HCT116 (cell line): ENCODE measurements at regions not wholly inside any gene's neighbourhood (a gene's known extent, or its start where the extent isn't known, plus 50 kb on each side); places are given as distances from the start of the nearest gene placed in this dataset.

ENCODE experiments used
- ATAC-seq: fragments of 200-7000 bp; cut with Tn5 transposase; 2 replicates; pipeline ENCODE4 v1.9.1; 2020; ENCODE audit warnings: mild to moderate bottlenecking, moderate library complexity
- BruUV-seq: library from RNA; stranded (reverse); fragments of 400-500 nt; replicated peaks from 2 replicates; lab custom pipeline; 2021; lab: Mats Ljungman, UMichigan
- CTCF ChIA-PET: fragments of 300-600 bp; sonication (Branson Sonifier 250); formaldehyde crosslinking; loops from one replicate; lab custom pipeline; 2021; ENCODE audit warnings: antibody characterized with exemption; lab: Charles Lee
- POLR2A ChIA-PET: fragments of 300-600, 350-600 bp; sonication (Branson Sonifier 250); formaldehyde crosslinking; loops from one replicate; lab custom pipeline; 2021; ENCODE audit warnings: antibody characterized with exemption; lab: Charles Lee
- RAD21 ChIA-PET, 2 experiments: fragments of 300-600 bp; sonication (Branson Sonifier 250); formaldehyde crosslinking; loops; one replicate each; lab custom pipeline; 2023; ENCODE audit warnings: low total read pairs in 2 of 2; ENCODE audit not compliant: uncharacterized antibody in 2 of 2, unreplicated experiment in 2 of 2, low non-redundant PET in 1 of 2; lab: Charles Lee
- DNase-seq: peaks from one replicate; pipeline ENCODE4 v3.0.0-alpha.2; 2010; ENCODE audit warnings: low read depth, low spot score
- H2AFZ ChIP-seq: fragments of 200-600 bp; shearing (Covaris generic), sonication (generic); 2 replicates; pipeline ENCODE4 v1.6.1; 2017; ENCODE audit warnings: low read depth, mixed run types, mixed read lengths, antibody characterized with exemption, low read length; ENCODE audit not compliant: poor library complexity, severe bottlenecking
- H3K27ac ChIP-seq: 2 replicates; pipeline ENCODE4 v1.5.1; 2012; ENCODE audit warnings: low read depth, low read length
- H3K27me3 ChIP-seq: fragments of 200-600 bp; sonication (generic); 2 replicates; pipeline ENCODE4 v1.6.1; 2016; ENCODE audit warnings: mixed run types, low read length, mixed read lengths; ENCODE audit not compliant: insufficient read depth
- H3K36me3 ChIP-seq, 2 experiments: fragments of 200-500 bp in 1 of 2; fragments of 200-600 bp in 1 of 2; sonication (Bioruptor generic) in 1 of 2; sonication (generic) in 1 of 2; 2 replicates each; pipeline versions ENCODE4 v1.5.1 to v1.6.1; 2014 to 2016; ENCODE audit warnings: low read length in 2 of 2, inconsistent platforms in 1 of 2, mixed read lengths in 1 of 2, mixed run types in 1 of 2; ENCODE audit not compliant: insufficient read depth in 2 of 2, control insufficient read depth in 1 of 2
- H3K4me1 ChIP-seq, 2 experiments: fragments of 200-600 bp in 1 of 2; sonication (generic) in 1 of 2; 2 replicates each; pipeline versions ENCODE4 v1.5.1 to v1.6.1; 2012 to 2017; ENCODE audit warnings: low read length in 2 of 2, inconsistent platforms in 1 of 2, mild to moderate bottlenecking in 1 of 2, mixed read lengths in 1 of 2, mixed run types in 1 of 2, moderate library complexity in 1 of 2; ENCODE audit not compliant: insufficient read depth in 2 of 2, control insufficient read depth in 1 of 2
- H3K4me2 ChIP-seq: fragments of 200-600 bp; sonication (generic); 2 replicates; pipeline ENCODE4 v1.6.1; 2017; ENCODE audit warnings: mixed run types, low read length, mixed read lengths
- H3K4me3 ChIP-seq, 2 experiments: fragments of 200-600 bp in 1 of 2; sonication (generic) in 1 of 2; replicated peaks in 1 of 2; 2 replicates each; pipeline ENCODE4 v1.5.1; 2011 to 2016; ENCODE audit warnings: low read length in 2 of 2, control low read depth in 1 of 2, low read depth in 1 of 2, mild to moderate bottlenecking in 1 of 2, mixed read lengths in 1 of 2, mixed run types in 1 of 2
- H3K79me2 ChIP-seq: fragments of 200-600 bp; sonication (generic); 2 replicates; pipeline ENCODE4 v1.6.1; 2017; ENCODE audit warnings: mild to moderate bottlenecking, mixed run types, low read length, moderate library complexity, mixed read lengths; ENCODE audit not compliant: insufficient read depth
- H3K9ac ChIP-seq: fragments of 200-600 bp; sonication (generic); 2 replicates; pipeline ENCODE4 v1.6.1; 2016; ENCODE audit warnings: low read length, mixed read lengths
- H3K9me2 ChIP-seq: fragments of 200-600 bp; sonication (generic), shearing (Covaris generic); 2 replicates; pipeline ENCODE4 v1.6.1; 2017; ENCODE audit warnings: mixed run types, mild to moderate bottlenecking, moderate library complexity; ENCODE audit not compliant: insufficient read depth
- H3K9me3 ChIP-seq, 2 experiments: fragments of 200-500 bp in 1 of 2; fragments of 200-600 bp in 1 of 2; sonication (Bioruptor generic) in 1 of 2; sonication (generic) in 1 of 2; 2 replicates each; pipeline ENCODE4 v1.6.1; 2014 to 2017; ENCODE audit warnings: low read length in 2 of 2, mixed read lengths in 2 of 2, inconsistent platforms in 1 of 2, low read depth in 1 of 2, mild to moderate bottlenecking in 1 of 2, mixed run types in 1 of 2, moderate library complexity in 1 of 2; ENCODE audit not compliant: control insufficient read depth in 1 of 2, insufficient read depth in 1 of 2
- H4K20me1 ChIP-seq: fragments of 200-600 bp; sonication (generic), shearing (Covaris generic); 2 replicates; pipeline ENCODE4 v1.6.1; 2017; ENCODE audit warnings: mixed run types, mild to moderate bottlenecking, moderate library complexity; ENCODE audit not compliant: insufficient read depth
- CBX3 ChIP-seq: IDR thresholded peaks from 2 replicates; pipeline ENCODE4 v1.6.1; 2012; ENCODE audit warnings: low read depth
- ELF1 ChIP-seq: IDR thresholded peaks from 2 replicates; pipeline ENCODE4 v1.6.1; 2012; ENCODE audit warnings: low read depth, borderline replicate concordance
- EZH2phosphoT487 ChIP-seq: fragments of 200-600 bp; IDR thresholded peaks from 2 replicates; pipeline ENCODE4 v1.6.1; 2018; ENCODE audit warnings: antibody characterized with exemption, borderline replicate concordance
- FOSL1 ChIP-seq: IDR thresholded peaks from 2 replicates; pipeline ENCODE4 v1.6.1; 2012; ENCODE audit warnings: low read depth
- JUND ChIP-seq: IDR thresholded peaks from 2 replicates; pipeline ENCODE4 v1.6.1; 2012
- POLR2A ChIP-seq: IDR thresholded peaks from 2 replicates; pipeline ENCODE4 v1.7.0; 2011; ENCODE audit warnings: borderline replicate concordance; ENCODE audit not compliant: insufficient read depth, insufficient read length; ENCODE audit errors: extremely low read depth
- POLR2AphosphoS5 ChIP-seq: IDR thresholded peaks from 2 replicates; pipeline ENCODE4 v1.6.1; 2011; ENCODE audit warnings: mild to moderate bottlenecking, low read depth, low read length, moderate library complexity
- TCF7L2 ChIP-seq: IDR thresholded peaks from 2 replicates; pipeline ENCODE4 v1.7.0; 2011; ENCODE audit warnings: borderline replicate concordance, inconsistent platforms; ENCODE audit not compliant: insufficient read depth, insufficient read length; ENCODE audit errors: extremely low read depth
- YY1 ChIP-seq: IDR thresholded peaks from 2 replicates; pipeline ENCODE4 v1.6.1; 2011; ENCODE audit warnings: low read length, low read depth, moderate library complexity, mild to moderate bottlenecking; ENCODE audit not compliant: insufficient replicate concordance; ENCODE audit errors: extremely low read depth
- ZFX ChIP-seq: fragments of 450-650 bp; IDR thresholded peaks from 2 replicates; pipeline ENCODE4 v1.6.1; 2017
- ZNF274 ChIP-seq: fragments of 200-500 bp; sonication (Bioruptor generic); IDR thresholded peaks from 2 replicates; pipeline ENCODE4 v1.6.1; 2014; ENCODE audit warnings: mild to moderate bottlenecking, low read depth, low read length, inconsistent platforms
- intact Hi-C: fragments of 100-400 bp; cut with micrococcal nuclease; formaldehyde crosslinking; loops from 2 replicates; pipeline ENCODE4 v1.10.0; 2022
- TF ChIP-seq, protein P1 (sequence below): IDR thresholded peaks from 2 replicates; pipeline ENCODE4 v1.6.1; 2012
- TF ChIP-seq, protein P2 (sequence below): IDR thresholded peaks from 2 replicates; pipeline ENCODE4 v1.6.1; 2012; ENCODE audit warnings: low read depth
- TF ChIP-seq, protein P3 (sequence below): IDR thresholded peaks from 2 replicates; pipeline ENCODE4 v1.6.1; 2011; ENCODE audit warnings: mild to moderate bottlenecking, low read length, moderate library complexity; ENCODE audit not compliant: insufficient replicate concordance; ENCODE audit errors: extremely low read depth

DNA sequence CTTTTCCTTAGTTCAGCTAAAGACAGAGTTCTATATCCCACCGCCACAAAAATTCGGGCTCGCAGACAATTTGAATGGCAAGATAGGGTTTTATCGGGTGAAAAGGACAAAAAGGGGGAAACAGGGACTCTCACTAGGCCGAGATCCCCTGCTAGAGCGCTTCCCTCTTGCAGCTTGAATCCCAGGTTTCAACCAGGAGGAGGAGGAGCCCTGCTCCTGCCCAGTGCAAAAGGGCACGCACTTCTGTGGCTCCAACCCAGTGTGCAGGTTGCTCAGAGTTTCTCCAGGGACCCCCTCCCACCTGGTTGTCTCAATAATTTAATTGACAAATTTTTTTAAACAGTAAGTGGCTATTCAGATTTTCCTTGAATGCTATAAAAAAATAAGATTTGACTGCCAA, 152.6 kb upstream of the LUZP2 start:
- intact Hi-C loops, result no loop called here

More for the DNA sequence above, 152.6 kb upstream of the LUZP2 start:
- no peaks in the 10 kb centered on the region for H3K9me2 ChIP-seq
- no peak for DNase-seq
- no peak overlapping the region for H3K4me3 ChIP-seq
- H3K9ac ChIP-seq, result no peak overlapping the region
- H3K36me3 ChIP-seq, result no peaks in the 10 kb centered on the region
- BruUV-seq, result no TSS peak
- H2AFZ ChIP-seq, result no peak overlapping the region
- H4K20me1 ChIP-seq, result no peaks in the 10 kb centered on the region
- ChIA-PET POLR2A (no interaction called here), RAD21 (no interaction called here), CTCF (no interaction called here)
- H3K4me1 ChIP-seq, result no peaks in the 10 kb centered on the region
- ATAC-seq, result no peak
- H3K9me3 ChIP-seq, result peaks cover 7 to 8% of the 10 kb centered on the region in 2 experiments; a peak in 1 of 4 replicates
- H3K79me2 ChIP-seq, result no peaks in the 10 kb centered on the region
- H3K27ac ChIP-seq, result no peak overlapping the region
- H3K27me3 ChIP-seq, result no peaks in the 10 kb centered on the region
- TF ChIP-seq POLR2A (no peak), FOSL1 (no peak), EZH2phosphoT487 (no peak), ZNF274 (no peak), ELF1 (no peak), POLR2AphosphoS5 (no peak), CBX3 (no peak), YY1 (no peak), JUND (no peak), TCF7L2 (no peak), ZFX (no peak)
- TF ChIP-seq, protein P1, sequence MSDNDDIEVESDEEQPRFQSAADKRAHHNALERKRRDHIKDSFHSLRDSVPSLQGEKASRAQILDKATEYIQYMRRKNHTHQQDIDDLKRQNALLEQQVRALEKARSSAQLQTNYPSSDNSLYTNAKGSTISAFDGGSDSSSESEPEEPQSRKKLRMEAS, result no peak
- TF ChIP-seq, protein P2, sequence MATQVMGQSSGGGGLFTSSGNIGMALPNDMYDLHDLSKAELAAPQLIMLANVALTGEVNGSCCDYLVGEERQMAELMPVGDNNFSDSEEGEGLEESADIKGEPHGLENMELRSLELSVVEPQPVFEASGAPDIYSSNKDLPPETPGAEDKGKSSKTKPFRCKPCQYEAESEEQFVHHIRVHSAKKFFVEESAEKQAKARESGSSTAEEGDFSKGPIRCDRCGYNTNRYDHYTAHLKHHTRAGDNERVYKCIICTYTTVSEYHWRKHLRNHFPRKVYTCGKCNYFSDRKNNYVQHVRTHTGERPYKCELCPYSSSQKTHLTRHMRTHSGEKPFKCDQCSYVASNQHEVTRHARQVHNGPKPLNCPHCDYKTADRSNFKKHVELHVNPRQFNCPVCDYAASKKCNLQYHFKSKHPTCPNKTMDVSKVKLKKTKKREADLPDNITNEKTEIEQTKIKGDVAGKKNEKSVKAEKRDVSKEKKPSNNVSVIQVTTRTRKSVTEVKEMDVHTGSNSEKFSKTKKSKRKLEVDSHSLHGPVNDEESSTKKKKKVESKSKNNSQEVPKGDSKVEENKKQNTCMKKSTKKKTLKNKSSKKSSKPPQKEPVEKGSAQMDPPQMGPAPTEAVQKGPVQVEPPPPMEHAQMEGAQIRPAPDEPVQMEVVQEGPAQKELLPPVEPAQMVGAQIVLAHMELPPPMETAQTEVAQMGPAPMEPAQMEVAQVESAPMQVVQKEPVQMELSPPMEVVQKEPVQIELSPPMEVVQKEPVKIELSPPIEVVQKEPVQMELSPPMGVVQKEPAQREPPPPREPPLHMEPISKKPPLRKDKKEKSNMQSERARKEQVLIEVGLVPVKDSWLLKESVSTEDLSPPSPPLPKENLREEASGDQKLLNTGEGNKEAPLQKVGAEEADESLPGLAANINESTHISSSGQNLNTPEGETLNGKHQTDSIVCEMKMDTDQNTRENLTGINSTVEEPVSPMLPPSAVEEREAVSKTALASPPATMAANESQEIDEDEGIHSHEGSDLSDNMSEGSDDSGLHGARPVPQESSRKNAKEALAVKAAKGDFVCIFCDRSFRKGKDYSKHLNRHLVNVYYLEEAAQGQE, result no peak
- TF ChIP-seq, protein P3, sequence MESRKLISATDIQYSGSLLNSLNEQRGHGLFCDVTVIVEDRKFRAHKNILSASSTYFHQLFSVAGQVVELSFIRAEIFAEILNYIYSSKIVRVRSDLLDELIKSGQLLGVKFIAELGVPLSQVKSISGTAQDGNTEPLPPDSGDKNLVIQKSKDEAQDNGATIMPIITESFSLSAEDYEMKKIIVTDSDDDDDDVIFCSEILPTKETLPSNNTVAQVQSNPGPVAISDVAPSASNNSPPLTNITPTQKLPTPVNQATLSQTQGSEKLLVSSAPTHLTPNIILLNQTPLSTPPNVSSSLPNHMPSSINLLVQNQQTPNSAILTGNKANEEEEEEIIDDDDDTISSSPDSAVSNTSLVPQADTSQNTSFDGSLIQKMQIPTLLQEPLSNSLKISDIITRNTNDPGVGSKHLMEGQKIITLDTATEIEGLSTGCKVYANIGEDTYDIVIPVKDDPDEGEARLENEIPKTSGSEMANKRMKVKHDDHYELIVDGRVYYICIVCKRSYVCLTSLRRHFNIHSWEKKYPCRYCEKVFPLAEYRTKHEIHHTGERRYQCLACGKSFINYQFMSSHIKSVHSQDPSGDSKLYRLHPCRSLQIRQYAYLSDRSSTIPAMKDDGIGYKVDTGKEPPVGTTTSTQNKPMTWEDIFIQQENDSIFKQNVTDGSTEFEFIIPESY, result no peak
- H3K4me2 ChIP-seq, result no peak overlapping the region
